GM12874 (cell line): ENCODE measurements at regions not wholly inside any gene's neighbourhood (a gene's known extent, or its start where the extent isn't known, plus 50 kb on each side); places are given as distances from the start of the nearest gene placed in this dataset.

Experiments used
- TF ChIP-seq, protein P1 (sequence below): IDR thresholded peaks from 2 replicates; pipeline ENCODE4 v1.5.1; 2011; ENCODE audit warnings: low read depth, mild to moderate bottlenecking, control low read depth, low read length, moderate library complexity; ENCODE audit not compliant: insufficient read depth

DNA sequence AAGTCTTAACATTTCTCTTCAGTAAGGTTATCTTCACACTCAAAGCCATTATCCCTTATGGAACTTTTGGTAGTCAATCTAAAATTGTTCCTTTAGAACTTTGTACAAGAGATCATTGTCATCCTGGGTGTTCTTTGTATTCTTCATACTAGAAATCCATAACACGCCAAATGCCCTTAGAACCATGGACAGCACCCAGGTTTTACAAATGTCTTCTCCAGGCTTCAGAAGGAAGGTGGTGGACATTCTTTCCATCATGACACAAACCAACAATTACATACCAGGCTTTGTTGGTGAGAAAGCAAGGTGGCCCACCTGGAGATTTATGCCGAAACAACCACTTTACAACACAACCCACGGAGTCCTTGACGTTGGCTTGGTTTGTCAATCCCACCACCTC lies 365.6 kb upstream of the TBX3 start:
- TF ChIP-seq, protein P1, sequence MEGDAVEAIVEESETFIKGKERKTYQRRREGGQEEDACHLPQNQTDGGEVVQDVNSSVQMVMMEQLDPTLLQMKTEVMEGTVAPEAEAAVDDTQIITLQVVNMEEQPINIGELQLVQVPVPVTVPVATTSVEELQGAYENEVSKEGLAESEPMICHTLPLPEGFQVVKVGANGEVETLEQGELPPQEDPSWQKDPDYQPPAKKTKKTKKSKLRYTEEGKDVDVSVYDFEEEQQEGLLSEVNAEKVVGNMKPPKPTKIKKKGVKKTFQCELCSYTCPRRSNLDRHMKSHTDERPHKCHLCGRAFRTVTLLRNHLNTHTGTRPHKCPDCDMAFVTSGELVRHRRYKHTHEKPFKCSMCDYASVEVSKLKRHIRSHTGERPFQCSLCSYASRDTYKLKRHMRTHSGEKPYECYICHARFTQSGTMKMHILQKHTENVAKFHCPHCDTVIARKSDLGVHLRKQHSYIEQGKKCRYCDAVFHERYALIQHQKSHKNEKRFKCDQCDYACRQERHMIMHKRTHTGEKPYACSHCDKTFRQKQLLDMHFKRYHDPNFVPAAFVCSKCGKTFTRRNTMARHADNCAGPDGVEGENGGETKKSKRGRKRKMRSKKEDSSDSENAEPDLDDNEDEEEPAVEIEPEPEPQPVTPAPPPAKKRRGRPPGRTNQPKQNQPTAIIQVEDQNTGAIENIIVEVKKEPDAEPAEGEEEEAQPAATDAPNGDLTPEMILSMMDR: no peak

DNA sequence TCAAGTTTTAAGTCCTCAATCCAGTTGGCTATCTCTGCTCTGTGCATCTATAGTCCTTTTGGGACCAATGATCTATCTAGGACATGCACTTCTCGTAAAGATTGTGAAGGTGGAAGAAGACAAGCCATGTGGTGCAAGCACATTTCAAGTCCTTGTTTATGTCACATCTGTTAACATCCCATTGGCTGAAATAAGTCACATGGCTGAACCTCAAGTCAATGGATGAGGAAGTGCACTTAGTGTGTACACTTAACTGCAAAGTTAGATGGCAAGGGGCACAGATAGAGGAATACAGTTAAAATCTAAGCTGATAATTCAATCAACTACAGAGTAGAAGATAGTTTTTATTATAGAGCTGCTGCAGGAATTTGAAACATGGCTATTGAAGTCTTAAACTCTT lies 362.8 kb upstream of the TBX3 start:
- TF ChIP-seq, protein P1: no peak

DNA sequence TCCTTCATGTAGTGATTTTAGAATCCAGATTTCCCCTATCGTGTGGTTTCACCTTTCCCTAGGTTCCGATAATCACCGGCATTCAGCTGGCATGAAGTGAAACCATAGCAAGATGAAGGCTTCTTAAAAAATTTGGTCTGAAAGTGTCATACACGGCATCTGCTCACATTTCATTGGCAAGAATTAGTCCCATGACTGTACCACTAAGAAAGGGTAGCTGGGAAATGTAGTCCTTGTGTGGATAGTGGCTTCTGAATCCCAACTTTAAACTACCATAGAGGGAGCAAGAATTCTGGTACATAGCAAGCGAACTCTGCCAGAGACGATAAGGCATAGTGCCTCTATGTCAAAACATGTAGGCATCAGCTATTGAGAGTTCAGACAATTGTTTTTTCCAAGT lies 360.1 kb upstream of the TBX3 start:
- TF ChIP-seq, protein P1: no peak

GRCh38 chr12:115043079-115043478 lies 359.1 kb upstream of the TBX3 start:
- TF ChIP-seq, protein P1: no peak

DNA sequence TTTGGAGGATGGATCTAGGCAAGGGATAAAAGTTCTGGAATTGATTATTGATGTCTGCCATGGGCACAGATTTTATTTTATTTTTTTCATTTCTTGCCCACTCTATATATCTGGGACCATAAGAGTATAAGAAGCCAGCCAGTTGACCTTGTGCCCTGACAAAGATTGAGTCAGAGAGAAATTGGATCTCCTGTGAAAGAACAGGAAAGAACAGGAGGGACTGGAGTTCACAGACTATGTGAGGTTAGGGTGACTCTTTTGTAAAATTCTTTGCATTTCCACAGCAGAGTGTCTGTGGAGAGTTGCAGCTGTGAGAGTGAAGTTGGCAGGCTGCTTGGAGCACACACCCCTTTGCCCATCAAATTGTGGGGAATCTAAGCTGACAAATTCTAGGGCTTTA lies 358.4 kb upstream of the TBX3 start:
- TF ChIP-seq, protein P1: no peak

- TF ChIP-seq, protein P1: no peak
These were observed 353.9 kb upstream of the TBX3 start for GRCh38 chr12:115037830-115038229.

- TF ChIP-seq, protein P1: no peak
These were observed 351.6 kb upstream of the TBX3 start for GRCh38 chr12:115035535-115036107.
